GM18519 (cell line): ENCODE measurements at regions not wholly inside any gene's neighbourhood (a gene's known extent, or its start where the extent isn't known, plus 50 kb on each side); places are given as distances from the start of the nearest gene placed in this dataset.
"Not testable (repeated sequence)": the region's sequence is repeated elsewhere in the genome, so short reads cannot be mapped to it uniquely, and the experiment has no call there.

Experiments used
- ATAC-seq: cut with Tn5 transposase; IDR thresholded peaks from one replicate; pipeline ENCODE4 v1.9.1; 2021; ENCODE audit warnings: mild to moderate bottlenecking, moderate library complexity; ENCODE audit not compliant: unreplicated experiment, low FRiP score

GRCh38 chr19:28003543-28003942 lies 1209.4 kb downstream of the UQCRFS1 start:
- no peak for ATAC-seq

- no peak for ATAC-seq
Observed at GRCh38 chr19:27997069-27997468, 1215.9 kb downstream of the UQCRFS1 start.

GRCh38 chr19:27993619-27994570 lies 1219.1 kb downstream of the UQCRFS1 start:
- ATAC-seq = no peak

- no peak for ATAC-seq
Observed at GRCh38 chr19:27986299-27986698, 1226.7 kb downstream of the UQCRFS1 start.

GRCh38 chr19:27975419-27976005 lies 1237.4 kb downstream of the UQCRFS1 start:
- ATAC-seq = no peak

GRCh38 chr19:27974082-27974513 lies 1238.9 kb downstream of the UQCRFS1 start:
- no peak for ATAC-seq

- no peak for ATAC-seq
Observed at GRCh38 chr19:27972291-27973040, 1240.5 kb downstream of the UQCRFS1 start.

- ATAC-seq = no peak
Observed at GRCh38 chr19:27971869-27972268, 1241.1 kb downstream of the UQCRFS1 start.

GRCh38 chr19:27971071-27971470 lies 1241.9 kb downstream of the UQCRFS1 start:
- ATAC-seq = no peak

- no peak for ATAC-seq
Observed at GRCh38 chr19:27966390-27966816, 1246.5 kb downstream of the UQCRFS1 start.

- no peak for ATAC-seq
Observed at GRCh38 chr19:27964185-27964584, 1248.8 kb downstream of the UQCRFS1 start.

- no peak for ATAC-seq
Observed at GRCh38 chr19:27962264-27962663, 1250.7 kb downstream of the UQCRFS1 start.

- no peak for ATAC-seq
Observed at GRCh38 chr19:27955485-27956480, 1257.2 kb downstream of the UQCRFS1 start.

GRCh38 chr19:27942607-27943006 lies 1270.3 kb downstream of the UQCRFS1 start:
- ATAC-seq = not testable (repeated sequence)

- no peak for ATAC-seq
Observed at GRCh38 chr19:27936139-27936538, 1276.8 kb downstream of the UQCRFS1 start.

GRCh38 chr19:27935669-27936068 lies 1277.3 kb downstream of the UQCRFS1 start:
- no peak for ATAC-seq

- ATAC-seq = no peak
Observed at GRCh38 chr19:27929399-27929798, 1283.6 kb downstream of the UQCRFS1 start.

- ATAC-seq = no peak
Observed at GRCh38 chr19:27925202-27925601, 1287.7 kb downstream of the UQCRFS1 start.

GRCh38 chr19:27922970-27923369 lies 1290.0 kb downstream of the UQCRFS1 start:
- ATAC-seq = no peak

GRCh38 chr19:27920774-27921173 lies 1292.2 kb downstream of the UQCRFS1 start:
- no peak for ATAC-seq
